DOHH2 (cell line): ENCODE measurements at regions not wholly inside any gene's neighbourhood (a gene's known extent, or its start where the extent isn't known, plus 50 kb on each side); places are given as distances from the start of the nearest gene placed in this dataset.

Experiments used
- CTCF ChIP-seq: fragments of 200-600 bp; sonication (generic); IDR thresholded peaks from one replicate; pipeline ENCODE4 v1.5.1; 2014; ENCODE audit warnings: antibody characterized with exemption, mild to moderate bottlenecking, low read depth, low read length; ENCODE audit not compliant: poor library complexity, severe bottlenecking
- EZH2phosphoT487 ChIP-seq: fragments of 200-600 bp; sonication (generic); IDR thresholded peaks from 2 replicates; pipeline ENCODE4 v1.6.1; 2017; ENCODE audit warnings: borderline replicate concordance, mild to moderate bottlenecking, antibody characterized with exemption, low read length, moderate library complexity, mixed read lengths

GRCh38 chr4:130524057-130524456 lies 1428.1 kb downstream of the C4orf33 start:
- no peak for TF ChIP-seq CTCF
- TF ChIP-seq EZH2phosphoT487: no peak
